SK-N-SH treated with all-trans-retinoic acid at 6 μM for 48 hours (cell line): ENCODE measurements at regions not wholly inside any gene's neighbourhood (a gene's known extent, or its start where the extent isn't known, plus 50 kb on each side); places are given as distances from the start of the nearest gene placed in this dataset.

Source experiments
- ARNTL ChIP-seq: fragments of 450-650 bp; formaldehyde crosslinking; IDR thresholded peaks from 2 replicates; pipeline ENCODE4 v1.5.0; 2020; ENCODE audit warnings: low read depth, mild to moderate bottlenecking, moderate library complexity, borderline replicate concordance
- CREB5 ChIP-seq: fragments of 250-450 bp; sonication (Bioruptor Pico); IDR thresholded peaks from 2 replicates; pipeline ENCODE4 v1.5.1; 2020; ENCODE audit warnings: low read depth, mild to moderate bottlenecking, moderate library complexity
- GLIS3 ChIP-seq: fragments of 250-450 bp; sonication (Bioruptor Pico); IDR thresholded peaks from 2 replicates; pipeline ENCODE4 v1.5.0; 2020; ENCODE audit warnings: mild to moderate bottlenecking, moderate library complexity
- ISL1 ChIP-seq: fragments of 250-450 bp; sonication (Bioruptor Pico); IDR thresholded peaks from 2 replicates; pipeline ENCODE4 v2.1.2; 2022; ENCODE audit warnings: mild to moderate bottlenecking, moderate library complexity
- OSR1 ChIP-seq: fragments of 250-450 bp; sonication (Bioruptor Pico); IDR thresholded peaks from 2 replicates; pipeline ENCODE4 v1.8.0; 2022; ENCODE audit warnings: moderate library complexity, mild to moderate bottlenecking, inconsistent platforms
- PATZ1 ChIP-seq: fragments of 250-450 bp; sonication (Bioruptor Pico); IDR thresholded peaks from 2 replicates; pipeline ENCODE4 v1.8.0; 2020; ENCODE audit warnings: mild to moderate bottlenecking, moderate library complexity, borderline replicate concordance
- POU6F1 ChIP-seq: fragments of 250-450 bp; sonication (Bioruptor Pico); IDR thresholded peaks from 2 replicates; pipeline ENCODE4 v1.8.0; 2021; ENCODE audit warnings: low read depth, mild to moderate bottlenecking, moderate library complexity, borderline replicate concordance
- PPARA ChIP-seq: fragments of 250-450 bp; sonication (Bioruptor Pico); IDR thresholded peaks from 2 replicates; pipeline ENCODE4 v1.5.0; 2020; ENCODE audit warnings: mild to moderate bottlenecking, borderline replicate concordance
- RARB ChIP-seq: fragments of 250-450 bp; sonication (Bioruptor Pico); IDR thresholded peaks from 2 replicates; pipeline ENCODE4 v1.8.0; 2021; ENCODE audit warnings: mild to moderate bottlenecking, moderate library complexity
- SNAI2 ChIP-seq: fragments of 250-450 bp; sonication (Bioruptor Pico); IDR thresholded peaks from 2 replicates; pipeline ENCODE4 v1.5.0; 2020; ENCODE audit warnings: mild to moderate bottlenecking, moderate library complexity
- TCF4 ChIP-seq: fragments of 250-450 bp; sonication (Bioruptor Pico); IDR thresholded peaks from 2 replicates; pipeline ENCODE4 v1.8.0; 2021; ENCODE audit warnings: mild to moderate bottlenecking, moderate library complexity, borderline replicate concordance
- ZFP3 ChIP-seq: fragments of 250-450 bp; sonication (Bioruptor Pico); IDR thresholded peaks from 2 replicates; pipeline ENCODE4 v1.5.0; 2020; ENCODE audit warnings: mild to moderate bottlenecking, moderate library complexity
- ZFP30 ChIP-seq: fragments of 450-650 bp; formaldehyde crosslinking; IDR thresholded peaks from 2 replicates; pipeline ENCODE4 v1.5.0; 2022; ENCODE audit warnings: mild to moderate bottlenecking, moderate library complexity
- ZNF565 ChIP-seq: fragments of 450-650 bp; formaldehyde crosslinking; conservative IDR thresholded peaks from 2 replicates; pipeline ENCODE4 v1.5.0; 2020; ENCODE audit warnings: low read depth, mild to moderate bottlenecking, moderate library complexity

GRCh38 chr10:111716032-111716431 lies 467.5 kb downstream of the GPAM start:
- TF ChIP-seq ZFP3 (CRISPR knock-in tag) (no peak), ZFP30 (CRISPR knock-in tag) (no peak), CREB5 (no peak), PPARA (no peak), PATZ1 (CRISPR knock-in tag) (no peak), GLIS3 (no peak), RARB (CRISPR knock-in tag) (no peak), OSR1 (CRISPR knock-in tag) (no peak), POU6F1 (CRISPR knock-in tag) (no peak), SNAI2 (CRISPR knock-in tag) (no peak), ARNTL (CRISPR knock-in tag) (no peak), TCF4 (no peak), ISL1 (no peak), ZNF565 (no peak)
